Type B pancreatic cell (in vitro differentiated cells): ENCODE measurements at regions not wholly inside any gene's neighbourhood (a gene's known extent, or its start where the extent isn't known, plus 50 kb on each side); places are given as distances from the start of the nearest gene placed in this dataset.

Source experiments
- DNase-seq: peaks from one replicate; pipeline ENCODE4 v3.0.0; 2021; ENCODE audit warnings: mixed read lengths; ENCODE audit not compliant: unreplicated experiment; ENCODE audit errors: extremely low spot score
- H3K27ac Mint-ChIP-seq: 2 replicates; pipeline ENCODE4 v1.8.0; 2021; ENCODE audit warnings: mild to moderate bottlenecking, mixed read lengths
- H3K27me3 Mint-ChIP-seq: 2 replicates; pipeline ENCODE4 v1.8.0; 2021; ENCODE audit warnings: mixed read lengths
- H3K36me3 Mint-ChIP-seq: 2 replicates; pipeline ENCODE4 v1.8.0; 2021; ENCODE audit warnings: mixed read lengths
- H3K4me1 Mint-ChIP-seq: one replicate; pipeline ENCODE4 v1.8.0; 2021; ENCODE audit warnings: mixed read lengths; ENCODE audit not compliant: unreplicated experiment
- H3K4me3 Mint-ChIP-seq: 2 replicates; pipeline ENCODE4 v1.8.0; 2021; ENCODE audit warnings: mild to moderate bottlenecking, mixed read lengths
- H3K9me3 Mint-ChIP-seq: 2 replicates; pipeline ENCODE4 v1.8.0; 2021; ENCODE audit warnings: mixed read lengths
- CTCF ChIP-seq: fragments of 200-600 bp; sonication (generic); conservative IDR thresholded peaks from 2 replicates; pipeline ENCODE4 v1.5.0; 2021; ENCODE audit warnings: antibody characterized with exemption, mild to moderate bottlenecking

GRCh38 chr2:52335727-52336126 is 1303.8 kb upstream of the NRXN1 start:
- H3K36me3 Mint-ChIP-seq, result no peaks in the 10 kb centered on the region
- no peaks in the 10 kb centered on the region for H3K9me3 Mint-ChIP-seq
- no peaks in the 10 kb centered on the region for H3K27me3 Mint-ChIP-seq
- H3K4me3 Mint-ChIP-seq, result no peak overlapping the region
- H3K4me1 Mint-ChIP-seq, result peaks cover 8% of the 10 kb centered on the region
- H3K27ac Mint-ChIP-seq, result no peak overlapping the region
- no peak for TF ChIP-seq CTCF
- DNase-seq, result no peak

GRCh38 chr2:52334185-52334584 is 1302.3 kb upstream of the NRXN1 start:
- H3K4me3 Mint-ChIP-seq, result no peak overlapping the region
- H3K9me3 Mint-ChIP-seq, result no peaks in the 10 kb centered on the region
- peaks cover 4% of the 10 kb centered on the region for H3K4me1 Mint-ChIP-seq
- no peak overlapping the region for H3K27ac Mint-ChIP-seq
- no peaks in the 10 kb centered on the region for H3K27me3 Mint-ChIP-seq
- DNase-seq, result no peak
- TF ChIP-seq CTCF, result no peak
- no peaks in the 10 kb centered on the region for H3K36me3 Mint-ChIP-seq

DNA sequence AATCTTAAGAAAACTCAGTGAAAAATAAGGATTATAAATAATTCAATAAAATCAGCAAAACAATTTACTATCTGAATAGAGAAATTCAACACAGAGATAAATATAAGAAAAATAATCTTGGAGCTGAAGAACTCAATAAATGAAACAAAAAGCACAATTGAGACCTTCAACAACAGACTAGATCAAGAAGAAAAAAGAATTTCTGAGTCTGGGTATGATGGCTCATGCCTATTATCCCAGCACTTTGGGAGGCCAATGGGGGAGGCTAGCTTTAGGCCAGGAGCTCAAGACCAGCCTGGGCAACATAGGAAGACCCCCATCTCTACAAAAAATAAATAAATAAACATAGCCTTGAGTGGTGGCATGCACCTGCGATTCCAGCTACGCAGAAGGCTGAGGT is 1295.7 kb upstream of the NRXN1 start:
- no peak for TF ChIP-seq CTCF
- no peaks in the 10 kb centered on the region for H3K9me3 Mint-ChIP-seq
- no peaks in the 10 kb centered on the region for H3K4me1 Mint-ChIP-seq
- no peak overlapping the region for H3K27ac Mint-ChIP-seq
- no peaks in the 10 kb centered on the region for H3K27me3 Mint-ChIP-seq
- no peak overlapping the region for H3K4me3 Mint-ChIP-seq
- DNase-seq, result no peak
- no peaks in the 10 kb centered on the region for H3K36me3 Mint-ChIP-seq

DNA sequence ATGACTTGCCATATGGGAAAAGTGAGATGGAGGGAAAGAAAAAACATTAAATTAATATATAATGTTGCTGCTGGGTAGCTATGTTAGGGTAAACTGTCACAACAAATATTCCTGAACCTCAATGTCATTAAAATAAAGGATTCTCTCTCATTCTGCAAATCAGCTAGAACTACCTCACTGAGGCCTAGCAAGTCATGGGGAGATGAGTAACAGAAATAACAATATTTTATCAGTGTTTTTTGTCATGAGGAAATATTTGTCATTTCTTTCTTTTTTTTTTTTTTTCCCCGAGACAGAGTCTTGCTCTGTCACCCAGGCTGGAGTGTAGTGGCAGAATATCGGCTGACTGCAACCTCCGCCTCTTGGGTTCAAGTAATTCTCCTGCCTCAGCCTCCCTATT is 1282.3 kb upstream of the NRXN1 start:
- DNase-seq, result no peak
- H3K4me1 Mint-ChIP-seq, result no peaks in the 10 kb centered on the region
- H3K36me3 Mint-ChIP-seq, result no peaks in the 10 kb centered on the region
- no peak overlapping the region for H3K27ac Mint-ChIP-seq
- no peak overlapping the region for H3K4me3 Mint-ChIP-seq
- no peaks in the 10 kb centered on the region for H3K9me3 Mint-ChIP-seq
- TF ChIP-seq CTCF, result no peak
- no peaks in the 10 kb centered on the region for H3K27me3 Mint-ChIP-seq

- no peak overlapping the region for H3K27ac Mint-ChIP-seq
- H3K36me3 Mint-ChIP-seq, result no peaks in the 10 kb centered on the region
- DNase-seq, result no peak
- H3K9me3 Mint-ChIP-seq, result no peaks in the 10 kb centered on the region
- no peaks in the 10 kb centered on the region for H3K27me3 Mint-ChIP-seq
- H3K4me1 Mint-ChIP-seq, result no peaks in the 10 kb centered on the region
- no peak overlapping the region for H3K4me3 Mint-ChIP-seq
- no peak for TF ChIP-seq CTCF
Measured at GRCh38 chr2:52312486-52312885, 1280.6 kb upstream of the NRXN1 start.

DNA sequence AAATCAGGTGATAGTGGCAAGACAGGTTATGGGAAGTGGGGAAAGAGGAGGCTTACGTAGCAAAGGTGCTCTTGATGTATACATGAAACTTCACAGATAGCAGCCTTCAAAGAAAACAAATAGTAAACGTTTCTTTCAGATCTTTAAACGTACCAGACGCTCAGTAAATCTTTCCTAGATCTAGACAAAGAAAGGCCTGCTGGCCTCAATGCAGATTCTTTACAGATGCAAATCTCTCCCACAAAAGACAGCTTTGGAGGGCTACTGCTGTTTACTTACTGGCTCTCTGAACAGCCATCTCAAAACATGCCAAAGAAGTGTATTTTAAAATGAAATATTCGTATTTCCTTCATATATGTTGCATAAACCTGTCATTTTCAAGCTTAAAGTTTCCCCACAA is 1279.9 kb upstream of the NRXN1 start:
- H3K27me3 Mint-ChIP-seq, result no peaks in the 10 kb centered on the region

More for the DNA sequence above, 1279.9 kb upstream of the NRXN1 start:
- H3K4me3 Mint-ChIP-seq, result no peak overlapping the region
- DNase-seq, result no peak
- no peak overlapping the region for H3K27ac Mint-ChIP-seq
- no peaks in the 10 kb centered on the region for H3K36me3 Mint-ChIP-seq
- no peaks in the 10 kb centered on the region for H3K4me1 Mint-ChIP-seq
- no peak for TF ChIP-seq CTCF
- H3K9me3 Mint-ChIP-seq, result no peaks in the 10 kb centered on the region
